ENCODE measurements at regions not wholly inside any gene's neighbourhood (a gene's known extent, or its start where the extent isn't known, plus 50 kb on each side); places are given as distances from the start of the nearest gene placed in this dataset.
"Not testable (repeated sequence)": the region's sequence is repeated elsewhere in the genome, so short reads cannot be mapped to it uniquely, and the experiment has no call there.

GRCh38 chr2:113818382-113818951, 62.0 kb upstream of the SLC35F5 start:
- Histone ChIP-seq H3K9me3 (replicated peaks) (no peaks in the 10 kb centered on the region), H3K27me3 (replicated peaks) (no peaks in the 10 kb centered on the region), H3K27ac (peak overlapping the region; percentile 38), H3K4me1 (replicated peaks) (peaks cover 16% of the 10 kb centered on the region), H3K4me3 (no peak overlapping the region), H3K36me3 (no peaks in the 10 kb centered on the region)
- peak; percentile 97 for DNase-seq (ENCODE audit: low read depth in 1 of 2, low spot score in 2 of 2)

- H3K27me3 ChIP-seq (replicated peaks); H3K36me3 ChIP-seq; H3K9me3 ChIP-seq (replicated peaks): not testable (repeated sequence)
Measured at GRCh38 chr2:113813396-113813795, 57.0 kb upstream of the SLC35F5 start.

GRCh38 chr2:113812204-113812603, 55.8 kb upstream of the SLC35F5 start:
- no peak for DNase-seq (ENCODE audit: low read depth in 1 of 2, low spot score in 2 of 2)
- Histone ChIP-seq H3K4me3 (no peak overlapping the region), H3K9me3 (replicated peaks) (no peaks in the 10 kb centered on the region), H3K36me3 (no peaks in the 10 kb centered on the region), H3K27me3 (replicated peaks) (no peaks in the 10 kb centered on the region), H3K4me1 (replicated peaks) (no peaks in the 10 kb centered on the region; the same call in 1 of the 2 replicates), H3K27ac (no peak overlapping the region)

More at GRCh38 chr2:113813396-113813795, 57.0 kb upstream of the SLC35F5 start:
- not testable (repeated sequence) for H3K27ac ChIP-seq; H3K4me3 ChIP-seq; H3K4me1 ChIP-seq (replicated peaks); DNase-seq (ENCODE audit: low read depth in 1 of 2, low spot score in 2 of 2)

GRCh38 chr2:113809076-113809736, 52.8 kb upstream of the SLC35F5 start:
- peaks cover 7% of the 10 kb centered on the region; the same call in 1 of the 2 replicates for H3K4me1 ChIP-seq (replicated peaks)
- no peak overlapping the region for H3K4me3 ChIP-seq
- no peak for DNase-seq (ENCODE audit: low read depth in 1 of 2, low spot score in 2 of 2)
- no peaks in the 10 kb centered on the region for H3K9me3 ChIP-seq (replicated peaks)
- no peak overlapping the region for H3K27ac ChIP-seq
- H3K36me3 ChIP-seq: no peaks in the 10 kb centered on the region
- H3K27me3 ChIP-seq (replicated peaks): no peaks in the 10 kb centered on the region

- H3K4me1 ChIP-seq (replicated peaks): peaks cover 7% of the 10 kb centered on the region; the same call in 1 of the 2 replicates
- no peaks in the 10 kb centered on the region for H3K27me3 ChIP-seq (replicated peaks)
- H3K4me3 ChIP-seq: no peak overlapping the region
- no peak for DNase-seq (ENCODE audit: low read depth in 1 of 2, low spot score in 2 of 2)
- no peaks in the 10 kb centered on the region for H3K36me3 ChIP-seq
- H3K9me3 ChIP-seq (replicated peaks): no peaks in the 10 kb centered on the region
- H3K27ac ChIP-seq: no peak overlapping the region
Measured at GRCh38 chr2:113807721-113808120, 51.3 kb upstream of the SLC35F5 start.

GRCh38 chr2:113806217-113806913, 49.9 kb upstream of the SLC35F5 start:
- H3K9me3 ChIP-seq (replicated peaks): no peaks in the 10 kb centered on the region
- H3K36me3 ChIP-seq: no peaks in the 10 kb centered on the region
- H3K27me3 ChIP-seq (replicated peaks): no peaks in the 10 kb centered on the region
- peaks cover 7% of the 10 kb centered on the region; the same call in 1 of the 2 replicates for H3K4me1 ChIP-seq (replicated peaks)
- H3K27ac ChIP-seq: no peak overlapping the region
- no peak for DNase-seq (ENCODE audit: low read depth in 1 of 2, low spot score in 2 of 2)
- H3K4me3 ChIP-seq: no peak overlapping the region
